Spleen (tissue), 7 donors: ENCODE measurements at regions not wholly inside any gene's neighbourhood (a gene's known extent, or its start where the extent isn't known, plus 50 kb on each side); places are given as distances from the start of the nearest gene placed in this dataset.

Experiments used
- CTCF ChIP-seq, 11 experiments: fragments of 200-600 bp in 7 of 11; fragments of 450-650 bp in 4 of 11; sonication (generic) in 4 of 11; IDR thresholded peaks in 8 of 11; conservative IDR thresholded peaks in 3 of 11; 1 replicate in 7 of 11; 2 replicates in 4 of 11; pipeline versions ENCODE4 v1.4.0 to v1.8.0; 2016 to 2021; ENCODE audit warnings: antibody characterized with exemption in 11 of 11, inconsistent platforms in 4 of 11, mild to moderate bottlenecking in 1 of 11
- POLR2A ChIP-seq, 3 donors: fragments of 450-650 bp; IDR thresholded peaks; one replicate each; pipeline ENCODE4 v1.5.1; 2017; ENCODE audit warnings: antibody characterized with exemption in 3 of 3, mild to moderate bottlenecking in 1 of 3
- POLR2AphosphoS5 ChIP-seq, 3 donors: sonication (generic); formaldehyde crosslinking; IDR thresholded peaks; one replicate each; pipeline ENCODE4 v1.5.1; 2017; ENCODE audit warnings: antibody characterized with exemption in 3 of 3
- donor health status: DM: no; HTN: no; CAD: no; lungs with moderate emphysema.
- donor health status: DM: no; HTN: no; CAD: no.
- donor health status: DM: no; HTN: no; CAD: no.

- TF ChIP-seq CTCF (IDR thresholded peaks at IDR 0.05 in 8 of 11, conservative IDR thresholded peaks at IDR 0.05 in 3 of 11), result no peak
- TF ChIP-seq POLR2A (IDR thresholded peaks at IDR 0.05), result no peak
- no peak for TF ChIP-seq POLR2AphosphoS5 (IDR thresholded peaks at IDR 0.05)
Observed at GRCh38 chr2:217466104-217466503, 536.7 kb downstream of the TNS1 start.
